ENCODE measurements at regions not wholly inside any gene's neighbourhood (a gene's known extent, or its start where the extent isn't known, plus 50 kb on each side); places are given as distances from the start of the nearest gene placed in this dataset.
"Not testable (repeated sequence)": the region's sequence is repeated elsewhere in the genome, so short reads cannot be mapped to it uniquely, and the experiment has no call there.

- TF ChIP-seq CTCF (IDR thresholded peaks at IDR 0.05; ENCODE audit: low read depth, low read length, missing control alignments), result no peak
- no peak overlapping the region for H3K4me3 ChIP-seq (ENCODE audit: low read depth, low read length)
- no peak for DNase-seq (ENCODE audit: low read depth)
- in situ Hi-C loops (cut with HindIII; ENCODE audit: low sequenced_read_pairs), result no loop called here
These were observed 68.9 kb upstream of the CAPRIN1 start for GRCh38 chr11:33982661-33983060.

GRCh38 chr11:33980897-33981296, 70.6 kb upstream of the CAPRIN1 start:
- H3K4me3 ChIP-seq (ENCODE audit: low read depth, low read length), result no peak overlapping the region
- TF ChIP-seq CTCF (IDR thresholded peaks at IDR 0.05; ENCODE audit: low read depth, low read length, missing control alignments), result no peak
- DNase-seq (ENCODE audit: low read depth), result no peak
- in situ Hi-C loops (cut with HindIII; ENCODE audit: low sequenced_read_pairs), result no loop called here

GRCh38 chr11:33978376-33978775, 73.2 kb upstream of the CAPRIN1 start:
- no peak overlapping the region for H3K4me3 ChIP-seq (ENCODE audit: low read depth, low read length)
- in situ Hi-C loops (cut with HindIII; ENCODE audit: low sequenced_read_pairs), result no loop called here
- no peak for DNase-seq (ENCODE audit: low read depth)
- TF ChIP-seq CTCF (IDR thresholded peaks at IDR 0.05; ENCODE audit: low read depth, low read length, missing control alignments), result no peak

GRCh38 chr11:33977676-33978075, 73.9 kb upstream of the CAPRIN1 start:
- no peak overlapping the region for H3K4me3 ChIP-seq (ENCODE audit: low read depth, low read length)
- TF ChIP-seq CTCF (IDR thresholded peaks at IDR 0.05; ENCODE audit: low read depth, low read length, missing control alignments), result no peak
- in situ Hi-C loops (cut with HindIII; ENCODE audit: low sequenced_read_pairs), result no loop called here
- DNase-seq (ENCODE audit: low read depth), result no peak

GRCh38 chr11:33976495-33977199, 74.9 kb upstream of the CAPRIN1 start:
- no peak for TF ChIP-seq CTCF (IDR thresholded peaks at IDR 0.05; ENCODE audit: low read depth, low read length, missing control alignments)
- H3K4me3 ChIP-seq (ENCODE audit: low read depth, low read length), result no peak overlapping the region
- no peak for DNase-seq (ENCODE audit: low read depth)
- in situ Hi-C loops (cut with HindIII; ENCODE audit: low sequenced_read_pairs), result no loop called here

GRCh38 chr11:33974804-33975203, 76.7 kb upstream of the CAPRIN1 start:
- DNase-seq (ENCODE audit: low read depth), result no peak
- no peak overlapping the region for H3K4me3 ChIP-seq (ENCODE audit: low read depth, low read length)
- TF ChIP-seq CTCF (IDR thresholded peaks at IDR 0.05; ENCODE audit: low read depth, low read length, missing control alignments), result no peak
- in situ Hi-C loops (cut with HindIII; ENCODE audit: low sequenced_read_pairs), result no loop called here

GRCh38 chr11:33971530-33971929, 79.7 kb upstream of the LMO2 start:
- H3K4me3 ChIP-seq (ENCODE audit: low read depth, low read length); DNase-seq (ENCODE audit: low read depth); in situ Hi-C loops (cut with HindIII; ENCODE audit: low sequenced_read_pairs): not testable (repeated sequence)
